GM12865 (cell line): ENCODE measurements at regions not wholly inside any gene's neighbourhood (a gene's known extent, or its start where the extent isn't known, plus 50 kb on each side); places are given as distances from the start of the nearest gene placed in this dataset.

Experiments
- DNase-seq: peaks from one replicate; pipeline ENCODE4 v3.0.0; 2010; ENCODE audit warnings: low read depth
- H3K4me3 ChIP-seq: 2 replicates; pipeline ENCODE4 v1.5.1; 2011; ENCODE audit warnings: mild to moderate bottlenecking, low read depth, low read length, control low read depth
- CTCF ChIP-seq: IDR thresholded peaks from 2 replicates; pipeline ENCODE4 v1.5.1; 2011; ENCODE audit warnings: low read length, control low read depth, low read depth, inconsistent platforms; ENCODE audit not compliant: insufficient read depth; ENCODE audit errors: missing control alignments

DNA sequence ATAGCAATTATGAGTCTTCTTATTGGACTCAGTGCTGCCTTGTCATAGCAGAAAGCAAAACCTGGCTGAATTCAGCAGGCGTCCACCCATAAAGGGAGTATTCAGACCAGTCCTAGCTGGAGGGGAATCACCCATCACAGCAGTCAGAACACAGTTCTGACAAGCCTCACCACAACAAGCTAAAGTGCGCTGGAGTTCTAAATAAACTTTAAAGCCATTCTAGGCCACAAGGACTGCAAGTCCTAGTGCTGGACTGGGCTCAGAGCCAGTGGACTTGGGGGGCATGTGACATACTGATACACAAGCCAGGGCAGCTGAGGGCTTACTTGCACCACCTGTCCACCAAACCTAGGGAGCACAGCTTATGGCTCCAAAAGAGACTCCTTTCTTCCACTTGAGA is 115.3 kb upstream of the PCSK5 start:
- no peak for TF ChIP-seq CTCF
- DNase-seq: no peak

GRCh38 chr9:75775966-75776691 is 114.3 kb upstream of the PCSK5 start:
- no peak overlapping the region for H3K4me3 ChIP-seq
- TF ChIP-seq CTCF: no peak
- no peak for DNase-seq

More for the DNA sequence above, 115.3 kb upstream of the PCSK5 start:
- no peak overlapping the region for H3K4me3 ChIP-seq

DNA sequence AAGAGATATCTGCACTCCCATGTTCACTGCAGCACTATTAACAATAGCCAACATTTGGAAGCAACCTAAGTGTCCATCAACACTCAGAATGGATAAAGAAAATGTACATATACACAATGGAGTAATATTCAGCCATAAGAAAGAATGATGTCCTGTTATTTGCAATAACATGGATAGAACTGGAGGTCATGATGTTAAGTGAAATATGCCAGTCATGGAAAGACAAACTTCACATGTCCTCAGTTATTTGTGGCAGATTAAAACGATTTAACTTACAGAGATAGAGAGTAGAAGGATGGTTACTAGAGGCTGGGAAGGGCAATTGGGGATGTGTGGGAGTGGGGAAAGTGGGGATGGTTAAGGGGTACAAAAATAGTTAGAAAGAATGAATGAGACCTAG is 110.3 kb upstream of the PCSK5 start:
- TF ChIP-seq CTCF: no peak
- no peak for DNase-seq
- no peak overlapping the region for H3K4me3 ChIP-seq

DNA sequence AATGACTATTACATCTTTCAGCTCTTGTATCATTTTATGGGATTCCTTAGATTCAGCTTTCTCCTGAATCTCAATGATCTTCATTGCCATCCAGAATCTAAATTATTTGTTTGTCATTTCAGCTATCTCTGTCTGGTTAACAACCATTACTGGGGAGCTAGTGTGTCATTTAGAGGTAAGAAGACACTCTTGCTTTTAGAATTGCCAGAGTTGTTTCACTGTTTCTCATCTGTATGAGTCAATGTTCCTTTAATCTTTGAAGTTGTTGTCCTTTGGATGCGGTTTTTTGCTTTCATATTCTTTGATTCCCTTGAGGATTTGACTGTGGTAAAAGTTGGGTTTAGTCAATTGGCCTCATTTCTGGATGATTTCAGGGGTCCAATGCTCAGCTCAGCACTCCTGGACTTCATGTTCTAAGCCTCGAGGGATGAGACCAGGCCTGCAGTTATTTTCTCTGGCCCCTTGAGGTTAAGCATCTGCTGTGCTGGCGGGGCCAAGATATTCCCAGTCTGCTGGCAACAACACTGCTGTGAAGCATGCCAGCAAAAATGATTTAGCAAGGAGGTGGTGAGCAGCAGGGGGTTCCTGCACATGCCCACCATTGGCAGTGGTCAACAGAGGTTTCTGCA is 102.4 kb upstream of the PCSK5 start:
- TF ChIP-seq CTCF: no peak
- H3K4me3 ChIP-seq: no peak overlapping the region
- DNase-seq: no peak

DNA sequence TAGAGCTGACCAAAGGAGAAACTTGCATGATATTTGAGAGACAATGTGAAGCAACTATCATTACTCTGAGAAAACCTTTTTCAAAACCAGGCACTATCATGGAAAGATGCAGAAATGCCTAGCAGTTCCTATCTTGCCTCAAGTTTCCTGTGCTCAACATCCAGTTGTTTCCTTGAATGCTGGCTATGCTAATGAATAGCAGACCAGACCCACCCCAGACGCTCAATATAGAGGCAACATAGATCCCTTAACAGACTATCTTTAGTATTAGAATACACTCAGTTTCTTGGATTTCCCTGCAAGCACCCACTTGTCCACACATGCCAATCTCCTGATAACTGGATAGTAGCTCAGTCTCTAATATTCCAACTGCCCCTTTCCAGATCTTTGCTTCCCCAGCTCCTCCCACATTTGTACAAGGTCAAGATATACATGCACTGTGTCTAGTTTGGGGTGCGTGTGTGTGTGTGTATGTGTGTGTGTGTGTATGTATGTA is 93.3 kb upstream of the PCSK5 start:
- H3K4me3 ChIP-seq: no peak overlapping the region
- no peak for TF ChIP-seq CTCF

DNA sequence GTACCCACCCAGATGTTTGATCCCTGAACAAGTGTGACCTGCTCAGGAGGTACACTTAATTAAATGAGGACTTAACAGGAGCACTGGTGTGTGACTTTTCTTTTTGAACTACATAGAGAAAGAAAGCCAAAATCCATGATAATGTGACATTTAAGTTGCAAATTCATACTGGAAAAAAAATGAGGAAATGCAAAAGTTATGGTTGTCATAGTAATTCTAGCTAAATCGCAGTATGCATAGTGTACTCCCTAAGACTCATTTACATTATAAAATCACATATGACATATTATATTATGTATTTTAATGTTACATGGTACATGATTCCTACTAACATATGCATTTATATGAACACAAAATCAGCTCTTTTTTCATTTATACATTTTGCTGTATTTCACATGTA is 92.0 kb upstream of the PCSK5 start:
- TF ChIP-seq CTCF: no peak
- no peak for DNase-seq
- H3K4me3 ChIP-seq: no peak overlapping the region

More for the DNA sequence above, 93.3 kb upstream of the PCSK5 start:
- no peak for DNase-seq
